GM23338 (cell line): ENCODE measurements at regions not wholly inside any gene's neighbourhood (a gene's known extent, or its start where the extent isn't known, plus 50 kb on each side); places are given as distances from the start of the nearest gene placed in this dataset.

Source experiments
- ATAC-seq: fragments of 200-7000 bp; cut with Tn5 transposase; 3 replicates; pipeline ENCODE4 v1.9.1; 2020
- DNase-seq: peaks from one replicate; pipeline ENCODE4 v3.0.0-alpha.2; 2015; ENCODE audit warnings: low spot score
- H2AFZ ChIP-seq: fragments of 200-600 bp; sonication (generic); 2 replicates; pipeline ENCODE4 v1.8.0; 2016; ENCODE audit warnings: antibody characterized with exemption, mild to moderate bottlenecking, moderate library complexity
- H3F3A ChIP-seq: fragments of 200-600 bp; sonication (generic); replicated peaks from 2 replicates; pipeline ENCODE4 v1.8.0; 2017; ENCODE audit warnings: antibody characterized with exemption, mixed run types, low read depth
- H3K27ac ChIP-seq: fragments of 200-600 bp; sonication (generic); 2 replicates; pipeline ENCODE4 v1.6.1; 2016; ENCODE audit warnings: low read depth
- H3K27me3 ChIP-seq: fragments of 200-600 bp; sonication (generic); 2 replicates; pipeline ENCODE4 v1.8.0; 2016; ENCODE audit warnings: mild to moderate bottlenecking, mixed run types, moderate library complexity; ENCODE audit not compliant: insufficient read depth
- H3K36me3 ChIP-seq: fragments of 200-600 bp; sonication (generic); 2 replicates; pipeline ENCODE4 v1.8.0; 2016; ENCODE audit warnings: mild to moderate bottlenecking; ENCODE audit not compliant: insufficient read depth
- H3K4me1 ChIP-seq: fragments of 200-600 bp; sonication (generic); 2 replicates; pipeline ENCODE4 v1.8.0; 2016; ENCODE audit warnings: mild to moderate bottlenecking, moderate library complexity; ENCODE audit not compliant: insufficient read depth
- H3K4me2 ChIP-seq: fragments of 200-600 bp; sonication (generic); 2 replicates; pipeline ENCODE4 v1.7.1; 2017; ENCODE audit warnings: mixed run types
- H3K4me3 ChIP-seq: fragments of 200-600 bp; sonication (generic); 2 replicates; pipeline ENCODE4 v1.6.1; 2016; ENCODE audit warnings: mixed run types
- H3K79me2 ChIP-seq: fragments of 200-600 bp; sonication (generic); replicated peaks from 2 replicates; pipeline ENCODE4 v1.8.0; 2017; ENCODE audit warnings: mild to moderate bottlenecking; ENCODE audit not compliant: insufficient read depth
- H3K9me2 ChIP-seq: fragments of 200-600 bp; sonication (generic); 2 replicates; pipeline ENCODE4 v1.8.0; 2017; ENCODE audit not compliant: insufficient read depth
- H4K20me1 ChIP-seq: fragments of 200-600 bp; sonication (generic); replicated peaks from 2 replicates; pipeline ENCODE4 v1.8.0; 2017; ENCODE audit warnings: mild to moderate bottlenecking; ENCODE audit not compliant: insufficient read depth
- H3K27ac Mint-ChIP-seq: 2 replicates; pipeline ENCODE4 v1.8.0; 2020; ENCODE audit warnings: inconsistent platforms, mild to moderate bottlenecking, moderate library complexity, mixed read lengths
- H3K27me3 Mint-ChIP-seq: 3 replicates; pipeline ENCODE4 v1.8.0; 2022; ENCODE audit warnings: low read depth, mild to moderate bottlenecking, moderate library complexity, mixed read lengths, inconsistent platforms; ENCODE audit not compliant: insufficient read depth, poor library complexity
- H3K36me3 Mint-ChIP-seq: 3 replicates; pipeline ENCODE4 v1.8.0; 2021; ENCODE audit warnings: low read depth, mild to moderate bottlenecking, inconsistent platforms, moderate library complexity, mixed read lengths
- H3K4me1 Mint-ChIP-seq: 3 replicates; pipeline ENCODE4 v1.8.0; 2020; ENCODE audit warnings: mild to moderate bottlenecking, inconsistent platforms, mixed read lengths
- H3K4me3 Mint-ChIP-seq: 3 replicates; pipeline ENCODE4 v1.8.0; 2021; ENCODE audit warnings: moderate library complexity, mild to moderate bottlenecking, inconsistent platforms, mixed read lengths
- H3K9me3 Mint-ChIP-seq: 3 replicates; pipeline ENCODE4 v1.8.0; 2020; ENCODE audit warnings: moderate library complexity, mild to moderate bottlenecking, inconsistent platforms, mixed read lengths
- EZH2 ChIP-seq: fragments of 200-600 bp; sonication (generic); IDR thresholded peaks from one replicate; pipeline ENCODE4 v1.8.0; 2017; ENCODE audit warnings: antibody characterized with exemption, mild to moderate bottlenecking, low read depth; ENCODE audit not compliant: unreplicated experiment
- JUNB ChIP-seq: IDR thresholded peaks from one replicate; pipeline ENCODE4 v1.6.1; 2016; ENCODE audit warnings: antibody characterized with exemption; ENCODE audit not compliant: unreplicated experiment
- NANOG ChIP-seq: IDR thresholded peaks from 2 replicates; pipeline ENCODE4 v1.6.1; 2016; ENCODE audit warnings: antibody characterized with exemption, borderline replicate concordance
- POLR2AphosphoS5 ChIP-seq: IDR thresholded peaks from 2 replicates; pipeline ENCODE4 v1.6.1; 2016; ENCODE audit warnings: antibody characterized with exemption, low read depth
- STAT1 ChIP-seq: IDR thresholded peaks from one replicate; pipeline ENCODE4 v1.6.1; 2016; ENCODE audit warnings: antibody characterized with exemption; ENCODE audit not compliant: unreplicated experiment
- ZNF114 ChIP-seq: fragments of 250-450 bp; sonication (Bioruptor Pico); IDR thresholded peaks from 2 replicates; pipeline ENCODE4 v1.5.0; 2020; ENCODE audit warnings: mild to moderate bottlenecking, moderate library complexity
- ZNF331 ChIP-seq: fragments of 250-450 bp; sonication (Bioruptor Pico); IDR thresholded peaks from 2 replicates; pipeline ENCODE4 v1.5.0; 2020; ENCODE audit warnings: low read depth, mild to moderate bottlenecking, moderate library complexity
- TF ChIP-seq, protein P1 (sequence below): fragments of 250-450 bp; sonication (Bioruptor Pico); IDR thresholded peaks from 2 replicates; pipeline ENCODE4 v1.5.0; 2020; ENCODE audit warnings: mild to moderate bottlenecking, moderate library complexity
- TF ChIP-seq, protein P2 (sequence below): IDR thresholded peaks from one replicate; pipeline ENCODE4 v1.6.1; 2018; ENCODE audit warnings: antibody characterized with exemption; ENCODE audit not compliant: unreplicated experiment

DNA sequence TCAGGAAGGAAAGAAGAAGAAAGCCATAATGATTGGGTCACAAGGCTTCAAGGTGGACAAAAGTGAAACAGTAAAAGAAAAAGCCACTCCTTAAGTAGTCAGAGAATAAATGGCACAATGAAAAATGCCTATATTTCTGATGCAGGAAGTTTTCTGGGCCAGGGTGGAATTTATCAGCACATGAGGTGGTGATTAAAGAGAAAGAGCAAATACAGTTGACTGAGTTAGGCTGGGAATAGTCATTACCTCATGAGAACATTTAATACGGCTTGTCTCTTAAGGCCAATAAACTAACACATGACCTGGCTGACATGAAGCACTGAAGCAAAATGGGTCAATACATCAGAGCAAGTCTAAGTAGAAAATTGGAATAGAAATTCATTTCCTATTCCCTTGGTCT lies 499.7 kb downstream of the TMTC2 start (continued):
- TF ChIP-seq, protein P1, sequence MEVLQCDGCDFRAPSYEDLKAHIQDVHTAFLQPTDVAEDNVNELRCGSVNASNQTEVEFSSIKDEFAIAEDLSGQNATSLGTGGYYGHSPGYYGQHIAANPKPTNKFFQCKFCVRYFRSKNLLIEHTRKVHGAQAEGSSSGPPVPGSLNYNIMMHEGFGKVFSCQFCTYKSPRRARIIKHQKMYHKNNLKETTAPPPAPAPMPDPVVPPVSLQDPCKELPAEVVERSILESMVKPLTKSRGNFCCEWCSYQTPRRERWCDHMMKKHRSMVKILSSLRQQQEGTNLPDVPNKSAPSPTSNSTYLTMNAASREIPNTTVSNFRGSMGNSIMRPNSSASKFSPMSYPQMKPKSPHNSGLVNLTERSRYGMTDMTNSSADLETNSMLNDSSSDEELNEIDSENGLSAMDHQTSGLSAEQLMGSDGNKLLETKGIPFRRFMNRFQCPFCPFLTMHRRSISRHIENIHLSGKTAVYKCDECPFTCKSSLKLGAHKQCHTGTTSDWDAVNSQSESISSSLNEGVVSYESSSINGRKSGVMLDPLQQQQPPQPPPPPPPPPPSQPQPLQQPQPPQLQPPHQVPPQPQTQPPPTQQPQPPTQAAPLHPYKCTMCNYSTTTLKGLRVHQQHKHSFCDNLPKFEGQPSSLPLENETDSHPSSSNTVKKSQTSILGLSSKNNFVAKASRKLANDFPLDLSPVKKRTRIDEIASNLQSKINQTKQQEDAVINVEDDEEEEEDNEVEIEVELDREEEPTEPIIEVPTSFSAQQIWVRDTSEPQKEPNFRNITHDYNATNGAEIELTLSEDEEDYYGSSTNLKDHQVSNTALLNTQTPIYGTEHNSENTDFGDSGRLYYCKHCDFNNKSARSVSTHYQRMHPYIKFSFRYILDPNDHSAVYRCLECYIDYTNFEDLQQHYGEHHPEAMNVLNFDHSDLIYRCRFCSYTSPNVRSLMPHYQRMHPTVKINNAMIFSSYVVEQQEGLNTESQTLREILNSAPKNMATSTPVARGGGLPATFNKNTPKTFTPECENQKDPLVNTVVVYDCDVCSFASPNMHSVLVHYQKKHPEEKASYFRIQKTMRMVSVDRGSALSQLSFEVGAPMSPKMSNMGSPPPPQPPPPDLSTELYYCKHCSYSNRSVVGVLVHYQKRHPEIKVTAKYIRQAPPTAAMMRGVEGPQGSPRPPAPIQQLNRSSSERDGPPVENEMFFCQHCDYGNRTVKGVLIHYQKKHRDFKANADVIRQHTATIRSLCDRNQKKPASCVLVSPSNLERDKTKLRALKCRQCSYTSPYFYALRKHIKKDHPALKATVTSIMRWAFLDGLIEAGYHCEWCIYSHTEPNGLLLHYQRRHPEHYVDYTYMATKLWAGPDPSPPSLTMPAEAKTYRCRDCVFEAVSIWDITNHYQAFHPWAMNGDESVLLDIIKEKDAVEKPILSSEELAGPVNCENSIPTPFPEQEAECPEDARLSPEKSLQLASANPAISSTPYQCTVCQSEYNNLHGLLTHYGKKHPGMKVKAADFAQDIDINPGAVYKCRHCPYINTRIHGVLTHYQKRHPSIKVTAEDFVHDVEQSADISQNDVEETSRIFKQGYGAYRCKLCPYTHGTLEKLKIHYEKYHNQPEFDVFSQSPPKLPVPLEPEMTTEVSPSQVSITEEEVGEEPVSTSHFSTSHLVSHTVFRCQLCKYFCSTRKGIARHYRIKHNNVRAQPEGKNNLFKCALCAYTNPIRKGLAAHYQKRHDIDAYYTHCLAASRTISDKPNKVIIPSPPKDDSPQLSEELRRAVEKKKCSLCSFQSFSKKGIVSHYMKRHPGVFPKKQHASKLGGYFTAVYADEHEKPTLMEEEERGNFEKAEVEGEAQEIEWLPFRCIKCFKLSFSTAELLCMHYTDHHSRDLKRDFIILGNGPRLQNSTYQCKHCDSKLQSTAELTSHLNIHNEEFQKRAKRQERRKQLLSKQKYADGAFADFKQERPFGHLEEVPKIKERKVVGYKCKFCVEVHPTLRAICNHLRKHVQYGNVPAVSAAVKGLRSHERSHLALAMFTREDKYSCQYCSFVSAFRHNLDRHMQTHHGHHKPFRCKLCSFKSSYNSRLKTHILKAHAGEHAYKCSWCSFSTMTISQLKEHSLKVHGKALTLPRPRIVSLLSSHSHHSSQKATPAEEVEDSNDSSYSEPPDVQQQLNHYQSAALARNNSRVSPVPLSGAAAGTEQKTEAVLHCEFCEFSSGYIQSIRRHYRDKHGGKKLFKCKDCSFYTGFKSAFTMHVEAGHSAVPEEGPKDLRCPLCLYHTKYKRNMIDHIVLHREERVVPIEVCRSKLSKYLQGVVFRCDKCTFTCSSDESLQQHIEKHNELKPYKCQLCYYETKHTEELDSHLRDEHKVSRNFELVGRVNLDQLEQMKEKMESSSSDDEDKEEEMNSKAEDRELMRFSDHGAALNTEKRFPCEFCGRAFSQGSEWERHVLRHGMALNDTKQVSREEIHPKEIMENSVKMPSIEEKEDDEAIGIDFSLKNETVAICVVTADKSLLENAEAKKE (CRISPR knock-in tag), result no peak

DNA sequence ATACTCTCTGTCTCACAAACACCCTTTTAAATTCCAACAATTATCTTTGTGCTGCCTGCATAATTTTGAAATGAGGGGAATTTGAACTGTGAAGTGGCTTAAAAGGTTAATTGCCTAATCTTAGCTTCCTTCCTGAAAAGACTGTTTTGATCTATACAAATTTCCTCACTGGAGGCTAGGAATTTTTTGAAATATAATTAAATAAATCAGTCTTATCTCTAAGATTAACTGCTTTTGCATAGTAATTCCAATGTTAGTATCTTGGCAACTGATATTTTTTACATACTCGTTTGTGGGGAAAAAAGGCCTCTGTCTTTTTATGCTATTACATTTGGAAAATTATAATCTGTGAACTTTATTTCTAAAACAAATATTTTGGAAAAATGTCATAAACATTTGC lies 498.5 kb downstream of the TMTC2 start:
- Histone ChIP-seq H3K4me3 (no peak overlapping the region), H3K79me2 (no peaks in the 10 kb centered on the region), H3K4me2 (no peak overlapping the region), H2AFZ (no peak overlapping the region), H3K27me3 (no peaks in the 10 kb centered on the region), H3K36me3 (no peaks in the 10 kb centered on the region), H3K4me1 (no peaks in the 10 kb centered on the region), H4K20me1 (no peaks in the 10 kb centered on the region), H3F3A (no peaks in the 10 kb centered on the region), H3K27ac (no peak overlapping the region), H3K9me2 (no peaks in the 10 kb centered on the region)
- ATAC-seq, result no peak
- H3K27me3 Mint-ChIP-seq, result no peaks in the 10 kb centered on the region
- no peak for DNase-seq
- no peaks in the 10 kb centered on the region; the same call in 2 of the 3 replicates for H3K9me3 Mint-ChIP-seq
- no peak overlapping the region for H3K4me3 Mint-ChIP-seq
- peaks cover 7% of the 10 kb centered on the region for H3K4me1 Mint-ChIP-seq
- H3K36me3 Mint-ChIP-seq, result no peaks in the 10 kb centered on the region
- H3K27ac Mint-ChIP-seq, result no peak overlapping the region
- TF ChIP-seq POLR2AphosphoS5, result no peak
- no peak for TF ChIP-seq EZH2
- TF ChIP-seq NANOG, result no peak
- TF ChIP-seq, protein P2, sequence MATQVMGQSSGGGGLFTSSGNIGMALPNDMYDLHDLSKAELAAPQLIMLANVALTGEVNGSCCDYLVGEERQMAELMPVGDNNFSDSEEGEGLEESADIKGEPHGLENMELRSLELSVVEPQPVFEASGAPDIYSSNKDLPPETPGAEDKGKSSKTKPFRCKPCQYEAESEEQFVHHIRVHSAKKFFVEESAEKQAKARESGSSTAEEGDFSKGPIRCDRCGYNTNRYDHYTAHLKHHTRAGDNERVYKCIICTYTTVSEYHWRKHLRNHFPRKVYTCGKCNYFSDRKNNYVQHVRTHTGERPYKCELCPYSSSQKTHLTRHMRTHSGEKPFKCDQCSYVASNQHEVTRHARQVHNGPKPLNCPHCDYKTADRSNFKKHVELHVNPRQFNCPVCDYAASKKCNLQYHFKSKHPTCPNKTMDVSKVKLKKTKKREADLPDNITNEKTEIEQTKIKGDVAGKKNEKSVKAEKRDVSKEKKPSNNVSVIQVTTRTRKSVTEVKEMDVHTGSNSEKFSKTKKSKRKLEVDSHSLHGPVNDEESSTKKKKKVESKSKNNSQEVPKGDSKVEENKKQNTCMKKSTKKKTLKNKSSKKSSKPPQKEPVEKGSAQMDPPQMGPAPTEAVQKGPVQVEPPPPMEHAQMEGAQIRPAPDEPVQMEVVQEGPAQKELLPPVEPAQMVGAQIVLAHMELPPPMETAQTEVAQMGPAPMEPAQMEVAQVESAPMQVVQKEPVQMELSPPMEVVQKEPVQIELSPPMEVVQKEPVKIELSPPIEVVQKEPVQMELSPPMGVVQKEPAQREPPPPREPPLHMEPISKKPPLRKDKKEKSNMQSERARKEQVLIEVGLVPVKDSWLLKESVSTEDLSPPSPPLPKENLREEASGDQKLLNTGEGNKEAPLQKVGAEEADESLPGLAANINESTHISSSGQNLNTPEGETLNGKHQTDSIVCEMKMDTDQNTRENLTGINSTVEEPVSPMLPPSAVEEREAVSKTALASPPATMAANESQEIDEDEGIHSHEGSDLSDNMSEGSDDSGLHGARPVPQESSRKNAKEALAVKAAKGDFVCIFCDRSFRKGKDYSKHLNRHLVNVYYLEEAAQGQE, result no peak
- no peak for TF ChIP-seq ZNF331
- TF ChIP-seq JUNB, result no peak
- TF ChIP-seq STAT1, result no peak
- TF ChIP-seq ZNF114 (CRISPR knock-in tag), result no peak
